Ishikawa (cell line): ENCODE measurements at regions not wholly inside any gene's neighbourhood (a gene's known extent, or its start where the extent isn't known, plus 50 kb on each side); places are given as distances from the start of the nearest gene placed in this dataset.

Experiments used
- EP300 ChIP-seq: IDR thresholded peaks from 2 replicates; pipeline ENCODE4 v1.6.1; 2012; ENCODE audit warnings: borderline replicate concordance
- TCF12 ChIP-seq: IDR thresholded peaks from 2 replicates; pipeline ENCODE4 v1.6.1; 2012; ENCODE audit warnings: low read depth

DNA sequence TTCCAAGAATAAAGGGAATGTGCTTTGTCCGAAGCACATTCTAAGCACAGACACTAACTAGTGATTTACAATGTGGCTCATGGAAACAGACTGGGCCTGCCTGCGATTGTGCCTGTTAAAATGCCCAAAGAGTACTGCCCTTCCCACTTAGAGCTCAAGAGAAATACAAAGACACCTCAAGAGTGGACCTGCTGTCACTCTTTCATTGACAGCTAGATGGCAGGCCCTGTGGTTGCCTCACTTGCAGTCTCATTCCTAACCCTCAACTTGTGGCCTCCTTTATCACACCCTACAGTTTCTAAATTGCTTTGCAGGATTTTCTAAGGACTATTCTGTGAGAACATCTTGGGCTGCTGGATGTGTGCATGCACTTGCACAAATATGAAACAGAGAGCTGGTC lies 331.0 kb upstream of the EMCN start:
- no peak for TF ChIP-seq TCF12
- TF ChIP-seq EP300: no peak
